Keratinocyte (primary cell): ENCODE measurements at regions not wholly inside any gene's neighbourhood (a gene's known extent, or its start where the extent isn't known, plus 50 kb on each side); places are given as distances from the start of the nearest gene placed in this dataset.

Experiments
- DNase-seq: peaks from one replicate; pipeline ENCODE4 v3.0.0-alpha.2; 2011; ENCODE audit warnings: low read depth, missing footprints, low spot score
- FAIRE-seq: peaks from 2 replicates; lab custom pipeline; 2011; peaks lifted over from hg19 to GRCh38; lab: Jason Lieb, UNC
- H2AFZ ChIP-seq: 2 replicates; pipeline ENCODE4 v1.6.0; 2012; ENCODE audit warnings: low read length, control low read depth, inconsistent platforms; ENCODE audit not compliant: control insufficient read depth
- H3K27ac ChIP-seq: 2 replicates; pipeline ENCODE4 v1.5.1; 2011; ENCODE audit warnings: low read length; ENCODE audit not compliant: control insufficient read depth, insufficient read depth
- H3K27me3 ChIP-seq: 3 replicates; pipeline ENCODE4 v1.6.0; 2011; ENCODE audit warnings: low read length; ENCODE audit not compliant: control insufficient read depth, insufficient read depth; ENCODE audit errors: extremely low read depth
- H3K36me3 ChIP-seq, 2 experiments: 2 replicates in 1 of 2; 3 replicates in 1 of 2; pipeline ENCODE4 v1.5.1; 2011; ENCODE audit warnings: low read length in 2 of 2, mild to moderate bottlenecking in 1 of 2; ENCODE audit not compliant: control insufficient read depth in 2 of 2, insufficient read depth in 2 of 2; ENCODE audit errors: extremely low read depth in 1 of 2
- H3K4me1 ChIP-seq: 3 replicates; pipeline ENCODE4 v1.5.1; 2011; ENCODE audit warnings: low read length; ENCODE audit not compliant: control insufficient read depth, insufficient read depth; ENCODE audit errors: extremely low read depth
- H3K4me2 ChIP-seq: 3 replicates; pipeline ENCODE4 v1.6.0; 2011; ENCODE audit warnings: low read depth, low read length; ENCODE audit not compliant: control insufficient read depth, insufficient read depth; ENCODE audit errors: extremely low read depth
- H3K4me3 ChIP-seq, 3 experiments: fragments of 200-600 bp in 1 of 3; sonication (generic) in 1 of 3; 2 replicates in 2 of 3; 3 replicates in 1 of 3; pipeline ENCODE4 v1.5.1; 2011 to 2016; ENCODE audit warnings: low read length in 3 of 3, mild to moderate bottlenecking in 3 of 3, control low read depth in 2 of 3, inconsistent platforms in 1 of 3, low read depth in 1 of 3, mixed read lengths in 1 of 3, mixed run types in 1 of 3, moderate library complexity in 1 of 3; ENCODE audit not compliant: control insufficient read depth in 2 of 3, insufficient read depth in 2 of 3; ENCODE audit errors: extremely low read depth in 1 of 3
- H3K79me2 ChIP-seq: 2 replicates; pipeline ENCODE4 v1.6.0; 2012; ENCODE audit warnings: low read length; ENCODE audit not compliant: control insufficient read depth, insufficient read depth
- H3K9ac ChIP-seq: 3 replicates; pipeline ENCODE4 v1.6.0; 2011; ENCODE audit warnings: low read length; ENCODE audit not compliant: control insufficient read depth, insufficient read depth; ENCODE audit errors: extremely low read depth
- H3K9me1 ChIP-seq: 3 replicates; pipeline ENCODE4 v1.6.0; 2011; ENCODE audit warnings: low read length; ENCODE audit not compliant: control insufficient read depth, insufficient read depth; ENCODE audit errors: extremely low read depth
- H3K9me3 ChIP-seq: 2 replicates; pipeline ENCODE4 v1.5.1; 2012; ENCODE audit warnings: low read depth, low read length; ENCODE audit not compliant: control insufficient read depth
- H4K20me1 ChIP-seq: 3 replicates; pipeline ENCODE4 v1.6.0; 2011; ENCODE audit warnings: low read length; ENCODE audit not compliant: control insufficient read depth, insufficient read depth; ENCODE audit errors: extremely low read depth
- EZH2 ChIP-seq: IDR thresholded peaks from one replicate; pipeline ENCODE4 v1.6.1; 2012; ENCODE audit warnings: inconsistent platforms, mild to moderate bottlenecking, low read length, moderate library complexity
- dilution Hi-C: fragments of 300-500 bp; cut with MboI; formaldehyde crosslinking; loops from one replicate; pipeline ENCODE4 v1.7.0; 2020; ENCODE audit warnings: low sequenced_read_pairs; ENCODE audit not compliant: extremely low pct_ligation_motif_present
- TF ChIP-seq, protein P1 (sequence below), 3 experiments: IDR thresholded peaks in 1 of 3; conservative IDR thresholded peaks in 1 of 3; optimal IDR thresholded peaks in 1 of 3; 2 replicates in 2 of 3; 3 replicates in 1 of 3; pipeline versions ENCODE3 to v1.5.1; 2011; ENCODE audit warnings: low read length in 3 of 3, mild to moderate bottlenecking in 3 of 3, moderate library complexity in 2 of 3, control low read depth in 1 of 3, inconsistent platforms in 1 of 3; ENCODE audit not compliant: insufficient read depth in 2 of 3; ENCODE audit errors: extremely low read depth in 1 of 3

DNA sequence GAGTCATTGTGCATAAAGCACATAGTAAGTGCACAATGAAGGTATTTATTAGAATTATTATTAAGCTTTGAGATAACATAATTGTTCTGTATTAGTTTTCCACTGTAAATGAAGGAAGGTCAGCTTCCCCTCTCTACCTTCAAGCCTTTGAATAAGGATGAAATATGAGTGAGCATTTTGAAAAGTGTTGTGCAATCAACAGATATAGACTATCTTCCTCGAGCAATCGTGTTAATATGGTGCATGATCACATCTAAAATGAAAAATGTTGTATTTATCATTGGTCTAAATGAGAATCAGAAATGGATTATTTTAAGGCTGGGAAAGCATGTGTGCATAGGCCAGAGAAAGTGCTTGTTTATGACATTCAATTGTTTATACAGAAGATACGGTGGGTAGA lies 1474.6 kb upstream of the TENM3 start:
- Histone ChIP-seq H4K20me1 (no peaks in the 10 kb centered on the region), H3K4me3 (no peak overlapping the region), H3K9me3 (no peaks in the 10 kb centered on the region), H3K36me3 (no peaks in the 10 kb centered on the region), H3K4me1 (no peaks in the 10 kb centered on the region), H3K79me2 (no peaks in the 10 kb centered on the region), H3K9ac (no peak overlapping the region), H3K4me2 (no peak overlapping the region), H3K27me3 (no peaks in the 10 kb centered on the region), H2AFZ (no peak overlapping the region), H3K27ac (no peak overlapping the region), H3K9me1 (no peaks in the 10 kb centered on the region)
- TF ChIP-seq, protein P1, sequence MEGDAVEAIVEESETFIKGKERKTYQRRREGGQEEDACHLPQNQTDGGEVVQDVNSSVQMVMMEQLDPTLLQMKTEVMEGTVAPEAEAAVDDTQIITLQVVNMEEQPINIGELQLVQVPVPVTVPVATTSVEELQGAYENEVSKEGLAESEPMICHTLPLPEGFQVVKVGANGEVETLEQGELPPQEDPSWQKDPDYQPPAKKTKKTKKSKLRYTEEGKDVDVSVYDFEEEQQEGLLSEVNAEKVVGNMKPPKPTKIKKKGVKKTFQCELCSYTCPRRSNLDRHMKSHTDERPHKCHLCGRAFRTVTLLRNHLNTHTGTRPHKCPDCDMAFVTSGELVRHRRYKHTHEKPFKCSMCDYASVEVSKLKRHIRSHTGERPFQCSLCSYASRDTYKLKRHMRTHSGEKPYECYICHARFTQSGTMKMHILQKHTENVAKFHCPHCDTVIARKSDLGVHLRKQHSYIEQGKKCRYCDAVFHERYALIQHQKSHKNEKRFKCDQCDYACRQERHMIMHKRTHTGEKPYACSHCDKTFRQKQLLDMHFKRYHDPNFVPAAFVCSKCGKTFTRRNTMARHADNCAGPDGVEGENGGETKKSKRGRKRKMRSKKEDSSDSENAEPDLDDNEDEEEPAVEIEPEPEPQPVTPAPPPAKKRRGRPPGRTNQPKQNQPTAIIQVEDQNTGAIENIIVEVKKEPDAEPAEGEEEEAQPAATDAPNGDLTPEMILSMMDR (optimal IDR thresholded peaks at IDR 0.05 in 1 of 3, IDR thresholded peaks at IDR 0.05 in 1 of 3, conservative IDR thresholded peaks at IDR 0.05 in 1 of 3; ENCODE audit: extremely low read depth in 1 of 3, insufficient read depth in 2 of 3, low read length in 3 of 3) = no peak
- no peak for TF ChIP-seq EZH2
- dilution Hi-C loops = no loop called here
- DNase-seq = no peak
- FAIRE-seq = no peak

DNA sequence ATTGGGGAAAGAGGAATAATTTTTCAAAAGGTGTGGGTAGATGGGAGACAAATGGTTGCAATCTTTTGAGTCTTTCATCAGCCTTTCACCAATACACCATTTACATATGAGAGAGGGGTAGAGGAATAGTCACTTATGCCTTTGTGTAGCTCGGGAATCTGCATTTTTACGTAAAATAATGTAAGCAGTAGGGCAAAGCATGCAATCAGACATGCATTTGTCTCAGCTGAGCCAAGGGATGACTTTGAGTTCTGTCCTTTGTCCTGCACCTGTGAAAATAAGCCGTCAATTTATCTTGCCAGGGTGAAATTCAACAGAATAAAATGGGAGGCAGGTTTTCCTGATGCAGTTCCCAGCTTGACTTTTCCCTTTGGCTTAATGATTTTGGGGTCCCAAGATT lies 1473.4 kb upstream of the TENM3 start:
- Histone ChIP-seq H4K20me1 (no peaks in the 10 kb centered on the region), H3K4me3 (no peak overlapping the region), H3K4me2 (no peak overlapping the region), H3K27ac (no peak overlapping the region), H3K9me3 (no peaks in the 10 kb centered on the region), H3K27me3 (no peaks in the 10 kb centered on the region), H3K4me1 (no peaks in the 10 kb centered on the region), H3K79me2 (no peaks in the 10 kb centered on the region), H2AFZ (no peak overlapping the region), H3K9me1 (no peaks in the 10 kb centered on the region), H3K9ac (no peak overlapping the region), H3K36me3 (no peaks in the 10 kb centered on the region)
- DNase-seq = no peak
- no peak for FAIRE-seq
- TF ChIP-seq, protein P1 (optimal IDR thresholded peaks at IDR 0.05 in 1 of 3, IDR thresholded peaks at IDR 0.05 in 1 of 3, conservative IDR thresholded peaks at IDR 0.05 in 1 of 3; ENCODE audit: extremely low read depth in 1 of 3, insufficient read depth in 2 of 3, low read length in 3 of 3) = no peak
- TF ChIP-seq EZH2 = no peak
- dilution Hi-C loops = no loop called here
